OCI-LY3 (cell line): ENCODE measurements at regions not wholly inside any gene's neighbourhood (a gene's known extent, or its start where the extent isn't known, plus 50 kb on each side); places are given as distances from the start of the nearest gene placed in this dataset.

Experiments
- H2AFZ ChIP-seq: fragments of 200-600, 300-600 bp; shearing (Covaris generic); 2 replicates; pipeline ENCODE4 v1.6.0; 2014; ENCODE audit warnings: antibody characterized with exemption, low read depth, low read length
- H3K27ac ChIP-seq: fragments of 200-600, 300-600 bp; sonication (generic); 2 replicates; pipeline ENCODE4 v1.5.1; 2014; ENCODE audit warnings: mild to moderate bottlenecking, low read length, moderate library complexity, mixed read lengths
- H3K27me3 ChIP-seq: fragments of 200-600, 300-600 bp; sonication (generic); 2 replicates; pipeline ENCODE4 v1.6.1; 2014; ENCODE audit warnings: low read depth, low read length, mixed read lengths
- H3K36me3 ChIP-seq: fragments of 200-600, 300-600 bp; sonication (generic); replicated peaks from 2 replicates; pipeline ENCODE3; 2014; ENCODE audit warnings: low read depth, low read length, mixed read lengths
- H3K4me1 ChIP-seq: fragments of 300-600, 200-600 bp; sonication (generic); 2 replicates; pipeline ENCODE4 v1.6.1; 2014; ENCODE audit warnings: low read length, mixed read lengths
- H3K4me2 ChIP-seq: fragments of 200-600, 300-600 bp; sonication (generic); 2 replicates; pipeline ENCODE4 v1.6.1; 2014; ENCODE audit warnings: low read length, mixed read lengths
- H3K4me3 ChIP-seq: fragments of 300-600, 200-600 bp; sonication (generic); 2 replicates; pipeline ENCODE4 v1.5.1; 2014; ENCODE audit warnings: antibody characterized with exemption, mild to moderate bottlenecking, low read length, moderate library complexity
- H3K79me2 ChIP-seq: fragments of 300-600, 200-600 bp; shearing (Covaris generic); 2 replicates; pipeline ENCODE4 v1.6.1; 2014; ENCODE audit warnings: mild to moderate bottlenecking, low read length, mixed read lengths
- H3K9ac ChIP-seq: fragments of 300-600, 200-600 bp; shearing (Covaris generic); 2 replicates; pipeline ENCODE4 v1.6.0; 2014; ENCODE audit warnings: mild to moderate bottlenecking, low read length, moderate library complexity
- H3K9me3 ChIP-seq: fragments of 200-600, 300-600 bp; shearing (Covaris generic); 2 replicates; pipeline ENCODE4 v1.6.1; 2014; ENCODE audit warnings: low read length, mixed read lengths; ENCODE audit not compliant: insufficient read depth
- H4K20me1 ChIP-seq: fragments of 200-600, 300-600 bp; sonication (generic); 2 replicates; pipeline ENCODE4 v1.6.1; 2016; ENCODE audit warnings: low read length, mixed read lengths; ENCODE audit not compliant: insufficient read depth
- EZH2phosphoT487 ChIP-seq: fragments of 200-600 bp; shearing (Covaris generic); IDR thresholded peaks from 2 replicates; pipeline ENCODE4 v1.6.1; 2018; ENCODE audit warnings: antibody characterized with exemption, mixed run types, low read depth
- TF ChIP-seq, protein P1 (sequence below): fragments of 200-600, 300-600 bp; sonication (generic); IDR thresholded peaks from 2 replicates; pipeline ENCODE4 v1.5.1; 2014; ENCODE audit warnings: antibody characterized with exemption, low read length, low read depth

- H4K20me1 ChIP-seq: no peaks in the 10 kb centered on the region
- H3K4me1 ChIP-seq: no peaks in the 10 kb centered on the region; the same call in 1 of the 2 replicates
- no peak overlapping the region for H3K27ac ChIP-seq
- no peak overlapping the region for H2AFZ ChIP-seq
- TF ChIP-seq, protein P1, sequence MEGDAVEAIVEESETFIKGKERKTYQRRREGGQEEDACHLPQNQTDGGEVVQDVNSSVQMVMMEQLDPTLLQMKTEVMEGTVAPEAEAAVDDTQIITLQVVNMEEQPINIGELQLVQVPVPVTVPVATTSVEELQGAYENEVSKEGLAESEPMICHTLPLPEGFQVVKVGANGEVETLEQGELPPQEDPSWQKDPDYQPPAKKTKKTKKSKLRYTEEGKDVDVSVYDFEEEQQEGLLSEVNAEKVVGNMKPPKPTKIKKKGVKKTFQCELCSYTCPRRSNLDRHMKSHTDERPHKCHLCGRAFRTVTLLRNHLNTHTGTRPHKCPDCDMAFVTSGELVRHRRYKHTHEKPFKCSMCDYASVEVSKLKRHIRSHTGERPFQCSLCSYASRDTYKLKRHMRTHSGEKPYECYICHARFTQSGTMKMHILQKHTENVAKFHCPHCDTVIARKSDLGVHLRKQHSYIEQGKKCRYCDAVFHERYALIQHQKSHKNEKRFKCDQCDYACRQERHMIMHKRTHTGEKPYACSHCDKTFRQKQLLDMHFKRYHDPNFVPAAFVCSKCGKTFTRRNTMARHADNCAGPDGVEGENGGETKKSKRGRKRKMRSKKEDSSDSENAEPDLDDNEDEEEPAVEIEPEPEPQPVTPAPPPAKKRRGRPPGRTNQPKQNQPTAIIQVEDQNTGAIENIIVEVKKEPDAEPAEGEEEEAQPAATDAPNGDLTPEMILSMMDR: no peak
- no peak for TF ChIP-seq EZH2phosphoT487
- H3K4me2 ChIP-seq: no peak overlapping the region
- no peak overlapping the region for H3K9ac ChIP-seq
- no peaks in the 10 kb centered on the region for H3K9me3 ChIP-seq
- no peaks in the 10 kb centered on the region for H3K27me3 ChIP-seq
- H3K36me3 ChIP-seq: no peaks in the 10 kb centered on the region
- no peaks in the 10 kb centered on the region for H3K79me2 ChIP-seq
- no peak overlapping the region for H3K4me3 ChIP-seq
Observed at GRCh38 chr5:159713254-159713653, 203.0 kb upstream of the ADRA1B start.

DNA sequence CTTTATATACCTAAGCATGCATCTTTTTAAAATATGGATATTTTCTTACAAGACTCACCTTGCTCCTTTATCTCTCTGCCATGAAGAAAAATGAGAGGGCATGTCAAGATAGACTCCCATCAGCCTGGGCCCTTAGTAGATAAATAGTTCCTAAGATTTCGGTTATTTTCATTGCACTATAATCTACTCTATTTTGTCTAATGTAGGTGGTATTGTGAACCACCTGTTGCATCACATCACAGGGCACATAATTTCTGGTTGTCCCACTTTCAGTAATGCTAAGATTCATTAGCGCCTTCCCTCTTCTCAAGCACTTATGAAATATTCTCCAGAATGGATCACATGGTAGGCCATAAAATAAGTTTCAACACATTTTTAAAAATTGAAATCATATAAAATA is 202.5 kb upstream of the ADRA1B start:
- Histone ChIP-seq H3K4me3 (no peak overlapping the region), H3K4me1 (no peaks in the 10 kb centered on the region; the same call in 1 of the 2 replicates), H3K36me3 (no peaks in the 10 kb centered on the region), H3K9me3 (no peaks in the 10 kb centered on the region), H3K79me2 (no peaks in the 10 kb centered on the region), H3K9ac (no peak overlapping the region), H4K20me1 (no peaks in the 10 kb centered on the region), H3K27me3 (no peaks in the 10 kb centered on the region), H3K27ac (no peak overlapping the region), H2AFZ (no peak overlapping the region), H3K4me2 (no peak overlapping the region)
- no peak for TF ChIP-seq EZH2phosphoT487
- TF ChIP-seq, protein P1: no peak

- no peaks in the 10 kb centered on the region for H3K79me2 ChIP-seq
Observed at GRCh38 chr5:159725475-159725874, 190.8 kb upstream of the ADRA1B start.

GRCh38 chr5:159727167-159727566 is 189.1 kb upstream of the ADRA1B start:
- Histone ChIP-seq H3K36me3 (no peaks in the 10 kb centered on the region), H3K4me1 (no peaks in the 10 kb centered on the region), H3K9ac (no peak overlapping the region), H3K4me2 (no peak overlapping the region), H3K27me3 (no peaks in the 10 kb centered on the region), H3K27ac (no peak overlapping the region), H4K20me1 (no peaks in the 10 kb centered on the region), H3K4me3 (no peak overlapping the region), H2AFZ (no peak overlapping the region), H3K79me2 (no peaks in the 10 kb centered on the region), H3K9me3 (no peaks in the 10 kb centered on the region)
- TF ChIP-seq EZH2phosphoT487: no peak
- TF ChIP-seq, protein P1: no peak

More at GRCh38 chr5:159725475-159725874, 190.8 kb upstream of the ADRA1B start:
- Histone ChIP-seq H3K4me1 (no peaks in the 10 kb centered on the region), H3K9ac (no peak overlapping the region), H3K4me2 (no peak overlapping the region), H3K27me3 (no peaks in the 10 kb centered on the region), H3K27ac (no peak overlapping the region), H2AFZ (no peak overlapping the region), H3K4me3 (no peak overlapping the region), H4K20me1 (no peaks in the 10 kb centered on the region), H3K9me3 (no peaks in the 10 kb centered on the region), H3K36me3 (no peaks in the 10 kb centered on the region)
- TF ChIP-seq, protein P1: no peak
- TF ChIP-seq EZH2phosphoT487: no peak
